Type B pancreatic cell (in vitro differentiated cells): ENCODE measurements at regions not wholly inside any gene's neighbourhood (a gene's known extent, or its start where the extent isn't known, plus 50 kb on each side); places are given as distances from the start of the nearest gene placed in this dataset.

Experiments used
- DNase-seq: peaks from one replicate; pipeline ENCODE4 v3.0.0; 2021; ENCODE audit warnings: mixed read lengths; ENCODE audit not compliant: unreplicated experiment; ENCODE audit errors: extremely low spot score
- H3K27ac Mint-ChIP-seq: 2 replicates; pipeline ENCODE4 v1.8.0; 2021; ENCODE audit warnings: mild to moderate bottlenecking, mixed read lengths
- H3K27me3 Mint-ChIP-seq: 2 replicates; pipeline ENCODE4 v1.8.0; 2021; ENCODE audit warnings: mixed read lengths
- H3K36me3 Mint-ChIP-seq: 2 replicates; pipeline ENCODE4 v1.8.0; 2021; ENCODE audit warnings: mixed read lengths
- H3K4me1 Mint-ChIP-seq: one replicate; pipeline ENCODE4 v1.8.0; 2021; ENCODE audit warnings: mixed read lengths; ENCODE audit not compliant: unreplicated experiment
- H3K4me3 Mint-ChIP-seq: 2 replicates; pipeline ENCODE4 v1.8.0; 2021; ENCODE audit warnings: mild to moderate bottlenecking, mixed read lengths
- H3K9me3 Mint-ChIP-seq: 2 replicates; pipeline ENCODE4 v1.8.0; 2021; ENCODE audit warnings: mixed read lengths
- CTCF ChIP-seq: fragments of 200-600 bp; sonication (generic); conservative IDR thresholded peaks from 2 replicates; pipeline ENCODE4 v1.5.0; 2021; ENCODE audit warnings: antibody characterized with exemption, mild to moderate bottlenecking

- TF ChIP-seq CTCF: no peak
- H3K4me1 Mint-ChIP-seq: peaks cover 5% of the 10 kb centered on the region
- no peaks in the 10 kb centered on the region for H3K36me3 Mint-ChIP-seq
- DNase-seq: no peak
- H3K9me3 Mint-ChIP-seq: peaks cover 4% of the 10 kb centered on the region
- H3K27me3 Mint-ChIP-seq: peaks cover 8% of the 10 kb centered on the region
- no peak overlapping the region for H3K27ac Mint-ChIP-seq
- H3K4me3 Mint-ChIP-seq: no peak overlapping the region
These were observed 61.1 kb upstream of the C1QTNF7 start for GRCh38 chr4:15366721-15367120.

- Mint-ChIP-seq H3K27me3 (peaks cover 2% of the 10 kb centered on the region), H3K4me1 (peaks cover 5% of the 10 kb centered on the region), H3K4me3 (no peak overlapping the region), H3K9me3 (no peaks in the 10 kb centered on the region), H3K27ac (no peak overlapping the region), H3K36me3 (no peaks in the 10 kb centered on the region)
- no peak for TF ChIP-seq CTCF
- no peak for DNase-seq
These were observed 59.0 kb upstream of the C1QTNF7 start for GRCh38 chr4:15368856-15369255.

- Mint-ChIP-seq H3K9me3 (no peaks in the 10 kb centered on the region), H3K36me3 (no peaks in the 10 kb centered on the region), H3K27ac (no peak overlapping the region), H3K4me1 (peaks cover 5% of the 10 kb centered on the region), H3K4me3 (no peak overlapping the region), H3K27me3 (peaks cover 2% of the 10 kb centered on the region)
- no peak for TF ChIP-seq CTCF
- no peak for DNase-seq
These were observed 57.5 kb upstream of the C1QTNF7 start for GRCh38 chr4:15370296-15370695.

GRCh38 chr4:15373363-15373762 lies 54.5 kb upstream of the C1QTNF7 start:
- no peaks in the 10 kb centered on the region for H3K9me3 Mint-ChIP-seq
- H3K27me3 Mint-ChIP-seq: peaks cover 3% of the 10 kb centered on the region
- H3K4me3 Mint-ChIP-seq: no peak overlapping the region
- no peak overlapping the region for H3K27ac Mint-ChIP-seq
- no peak for DNase-seq
- TF ChIP-seq CTCF: no peak
- peaks cover 9% of the 10 kb centered on the region for H3K4me1 Mint-ChIP-seq
- no peaks in the 10 kb centered on the region for H3K36me3 Mint-ChIP-seq

- no peak for TF ChIP-seq CTCF
These were observed 53.2 kb upstream of the C1QTNF7 start for GRCh38 chr4:15374656-15375055.

GRCh38 chr4:15375667-15376066 lies 52.2 kb upstream of the C1QTNF7 start:
- H3K27me3 Mint-ChIP-seq: peaks cover 3% of the 10 kb centered on the region
- no peak overlapping the region for H3K27ac Mint-ChIP-seq
- H3K36me3 Mint-ChIP-seq: no peaks in the 10 kb centered on the region
- no peak for DNase-seq
- no peak overlapping the region for H3K4me3 Mint-ChIP-seq
- no peaks in the 10 kb centered on the region for H3K9me3 Mint-ChIP-seq
- peaks cover 9% of the 10 kb centered on the region for H3K4me1 Mint-ChIP-seq
- no peak for TF ChIP-seq CTCF

More at GRCh38 chr4:15374656-15375055, 53.2 kb upstream of the C1QTNF7 start:
- Mint-ChIP-seq H3K27ac (no peak overlapping the region), H3K4me3 (no peak overlapping the region), H3K27me3 (peaks cover 3% of the 10 kb centered on the region), H3K9me3 (no peaks in the 10 kb centered on the region), H3K36me3 (no peaks in the 10 kb centered on the region), H3K4me1 (peaks cover 9% of the 10 kb centered on the region)
- DNase-seq: no peak
